Retina (tissue), 1 donor: ENCODE measurements at regions not wholly inside any gene's neighbourhood (a gene's known extent, or its start where the extent isn't known, plus 50 kb on each side); places are given as distances from the start of the nearest gene placed in this dataset.

Experiments
- DNase-seq: peaks from one replicate; pipeline ENCODE4 v3.0.0-alpha.2; 2016

DNA sequence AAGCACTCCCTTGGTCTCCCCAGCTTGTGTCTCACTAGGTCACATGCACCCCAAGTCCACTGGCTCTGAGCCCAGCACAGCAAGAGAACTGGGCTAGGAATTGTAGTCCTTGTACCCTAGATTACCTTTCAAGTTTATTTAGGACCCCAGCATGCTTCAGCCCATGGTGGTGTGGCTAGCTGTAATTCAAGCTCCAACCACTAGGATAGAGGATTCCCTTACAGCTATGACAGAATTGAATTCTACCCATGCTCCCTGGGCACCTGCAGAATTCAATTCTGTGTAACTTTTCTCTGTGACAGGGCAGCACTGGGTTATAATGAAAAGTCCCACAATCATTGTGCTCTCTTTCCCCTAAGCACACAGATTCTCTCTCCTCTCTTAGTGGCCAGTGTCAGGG is 253.8 kb upstream of the DMD start:
- DNase-seq, result no peak

DNA sequence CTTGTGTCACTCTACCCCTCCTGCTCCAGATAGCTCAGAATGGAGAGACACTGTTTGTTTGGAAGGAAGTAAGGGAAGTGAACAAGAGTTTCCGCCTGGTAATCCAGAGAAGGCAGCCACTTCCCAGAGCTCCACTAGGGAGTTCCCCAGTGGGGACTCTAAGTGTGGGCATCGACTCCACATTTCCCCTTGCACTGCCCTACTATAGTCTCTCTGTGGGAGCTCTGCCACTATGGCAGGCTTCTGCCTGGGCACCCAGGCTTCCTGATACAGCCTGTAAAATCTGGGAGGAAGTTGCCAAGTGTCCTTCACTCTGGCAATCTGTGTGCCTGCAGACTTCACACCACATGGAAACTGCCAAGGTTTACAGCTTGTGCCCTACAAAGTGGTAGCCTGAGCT is 245.8 kb upstream of the DMD start:
- no peak for DNase-seq

DNA sequence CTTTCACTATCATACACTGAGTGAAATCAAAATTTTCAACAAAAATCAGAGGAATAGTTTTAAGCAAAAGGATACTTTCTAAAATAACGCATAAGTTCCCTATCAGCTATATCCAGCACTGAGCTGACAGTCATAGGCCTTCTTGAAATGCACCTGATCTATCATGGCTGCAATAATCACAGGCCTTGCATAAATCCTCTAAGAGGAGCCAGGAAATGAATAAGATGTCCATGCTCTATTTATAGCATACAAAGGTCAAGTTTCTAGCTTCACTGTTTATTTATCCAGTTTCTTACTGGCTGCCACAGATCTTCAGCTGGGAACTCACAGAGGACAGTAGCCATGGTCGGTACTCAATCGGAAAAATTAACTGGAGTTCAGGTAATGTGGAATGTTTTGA is 235.9 kb upstream of the DMD start:
- no peak for DNase-seq

DNA sequence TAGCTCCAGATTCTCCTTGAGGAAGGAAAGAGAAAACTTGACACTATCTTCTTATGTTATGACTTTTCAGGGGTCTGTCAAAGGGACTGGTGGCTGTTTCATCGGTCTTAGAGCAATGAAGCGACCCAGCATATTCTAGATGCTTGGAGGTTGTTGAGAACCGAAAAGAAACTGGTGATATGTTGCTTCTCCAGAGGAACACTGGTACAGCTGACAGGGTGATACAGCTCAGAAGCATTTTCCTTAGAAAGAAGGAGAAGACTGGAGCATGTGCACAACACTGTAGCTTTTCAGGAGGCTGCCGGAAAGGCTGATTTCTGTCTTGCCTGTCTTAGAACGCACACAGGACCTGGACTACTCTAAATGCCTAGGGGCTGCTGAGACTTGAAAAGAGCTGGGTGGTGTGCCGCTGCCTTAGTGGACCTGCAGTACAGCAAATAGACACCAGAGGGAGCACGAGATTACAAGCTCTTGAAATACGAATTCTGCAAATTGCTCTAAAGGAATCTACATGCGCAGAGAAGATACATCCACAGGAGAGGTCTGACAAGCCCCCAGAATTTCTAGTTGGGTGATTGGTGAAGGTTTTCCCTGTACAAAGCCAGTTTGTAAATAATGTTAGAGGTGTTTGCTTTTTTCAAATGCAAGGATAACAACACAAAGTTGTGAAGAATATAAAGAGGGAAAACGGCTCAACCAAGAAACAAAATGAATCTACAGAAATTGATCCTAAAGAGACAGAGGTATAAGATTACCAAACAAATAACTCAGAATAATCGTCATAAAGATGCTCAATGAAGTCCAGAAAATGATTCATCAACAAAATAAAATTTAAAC is 223.1 kb upstream of the DMD start:
- DNase-seq, result peak; percentile 77

DNA sequence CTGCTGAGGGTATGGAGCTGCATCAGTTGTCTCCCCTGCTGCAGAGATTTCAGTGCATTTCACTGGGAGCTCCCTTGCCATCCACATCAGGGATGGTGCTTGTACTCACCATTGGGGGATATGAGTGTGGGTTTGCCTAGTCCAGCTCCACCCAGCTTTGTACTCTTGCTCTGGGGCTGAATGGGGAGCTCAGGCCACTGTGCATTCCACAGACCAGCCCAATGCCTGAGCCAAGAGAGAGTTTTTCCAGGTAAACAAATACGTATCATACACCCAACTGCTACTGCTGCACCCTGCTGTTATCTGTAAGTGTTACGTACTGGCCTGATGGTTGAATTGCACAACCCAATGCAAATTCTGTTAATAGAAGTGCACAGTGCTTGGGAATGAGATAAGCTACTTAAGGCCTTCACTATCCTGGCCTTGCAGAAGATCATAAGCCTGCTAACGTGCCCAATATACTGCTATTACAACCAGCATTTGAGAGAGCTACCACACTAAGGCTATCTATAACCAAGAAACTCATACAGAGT is 205.0 kb upstream of the DMD start:
- no peak for DNase-seq

DNA sequence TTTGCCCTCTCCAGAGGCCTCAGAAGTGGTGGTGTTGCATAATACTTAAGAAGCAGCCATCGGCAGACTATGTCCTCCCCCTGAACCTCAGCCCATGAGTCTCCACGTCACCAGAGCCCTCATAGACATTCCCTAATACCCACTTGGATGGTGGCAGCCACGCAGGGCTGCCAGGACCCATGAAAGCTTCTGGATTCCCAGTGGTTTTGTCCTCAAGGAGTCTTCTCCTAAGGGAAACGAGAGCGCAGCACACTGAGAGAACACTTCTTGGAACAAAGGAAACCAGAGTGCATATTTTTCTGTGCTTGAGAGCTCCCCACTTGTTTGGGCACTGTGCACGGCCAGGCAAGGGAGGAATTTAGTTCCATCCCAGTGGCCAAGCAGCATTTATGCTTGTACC is 204.1 kb upstream of the DMD start:
- no peak for DNase-seq

DNA sequence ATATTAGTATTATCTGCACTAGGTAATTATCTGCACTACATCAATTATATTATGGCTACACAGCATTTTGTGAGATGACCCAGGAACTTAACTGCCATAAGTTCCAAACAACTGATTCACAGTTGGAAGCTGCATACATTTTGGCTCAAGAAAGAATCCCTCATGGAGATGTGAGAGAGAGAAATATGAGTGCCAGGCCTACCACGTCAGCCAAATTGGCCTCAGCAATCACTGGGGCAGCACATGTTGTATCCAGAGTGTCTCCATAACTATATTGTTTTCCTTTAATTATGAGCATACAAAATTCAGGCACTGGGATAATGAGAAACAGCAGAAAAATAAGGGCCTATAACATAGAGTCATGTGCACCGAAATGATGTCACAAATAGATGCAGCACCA is 174.2 kb upstream of the DMD start:
- DNase-seq, result no peak

DNA sequence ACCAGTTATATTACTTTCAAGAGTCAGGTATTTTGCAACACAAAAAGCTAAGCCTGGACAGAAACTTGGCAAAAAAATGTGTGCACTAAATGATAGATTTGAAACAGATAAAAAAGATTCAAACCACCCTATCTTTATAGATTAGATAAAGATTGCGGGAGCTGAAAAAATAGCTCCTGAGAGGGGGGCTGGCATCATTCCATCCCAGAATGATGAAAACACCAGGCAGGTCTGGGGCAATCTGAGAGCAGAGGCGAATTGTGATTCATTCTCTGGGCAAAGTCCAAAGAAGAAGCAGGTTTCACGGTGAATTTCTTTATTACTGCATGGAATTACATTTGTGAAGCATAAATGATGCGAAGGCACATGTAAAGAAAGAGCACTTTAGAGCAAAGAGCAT is 168.5 kb upstream of the DMD start:
- DNase-seq, result no peak

DNA sequence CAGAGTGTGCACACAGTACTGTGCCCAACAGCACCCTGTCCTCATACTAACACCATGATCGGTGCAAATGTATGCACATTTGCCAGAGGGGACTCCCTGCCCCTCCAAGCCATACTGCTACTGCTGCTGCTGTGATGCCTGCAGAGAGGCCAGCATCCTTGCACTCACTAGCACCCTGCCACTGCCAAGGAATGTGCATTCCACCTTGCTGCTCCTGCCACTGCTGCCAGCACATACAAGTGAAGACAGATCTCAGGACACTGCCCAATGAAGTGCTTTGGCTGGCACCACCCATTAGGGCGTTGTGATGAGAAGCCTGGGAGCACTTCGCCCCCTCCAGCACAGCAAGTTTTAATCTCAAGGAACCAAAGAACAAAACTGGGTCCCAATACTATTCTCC is 146.3 kb upstream of the DMD start:
- DNase-seq, result no peak

DNA sequence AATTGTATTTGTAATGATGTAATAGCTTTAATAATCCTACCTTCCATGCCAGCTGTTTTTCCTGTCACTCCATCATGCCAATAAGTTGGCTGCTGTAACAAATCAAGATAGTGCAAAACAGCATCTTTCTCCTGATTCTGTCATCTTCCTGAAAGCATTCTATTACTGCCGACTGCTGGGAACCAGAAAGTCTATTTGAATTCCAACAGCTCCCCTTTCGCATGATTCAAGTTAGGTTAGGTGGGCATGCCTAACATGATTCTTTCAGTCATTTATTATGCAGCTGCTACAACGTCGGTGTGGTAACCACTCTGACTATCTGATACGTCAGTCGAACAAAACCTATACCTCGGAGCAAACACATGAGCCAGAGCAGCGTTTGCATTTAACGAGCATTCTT is 127.9 kb upstream of the DMD start:
- DNase-seq, result peak; percentile 8

DNA sequence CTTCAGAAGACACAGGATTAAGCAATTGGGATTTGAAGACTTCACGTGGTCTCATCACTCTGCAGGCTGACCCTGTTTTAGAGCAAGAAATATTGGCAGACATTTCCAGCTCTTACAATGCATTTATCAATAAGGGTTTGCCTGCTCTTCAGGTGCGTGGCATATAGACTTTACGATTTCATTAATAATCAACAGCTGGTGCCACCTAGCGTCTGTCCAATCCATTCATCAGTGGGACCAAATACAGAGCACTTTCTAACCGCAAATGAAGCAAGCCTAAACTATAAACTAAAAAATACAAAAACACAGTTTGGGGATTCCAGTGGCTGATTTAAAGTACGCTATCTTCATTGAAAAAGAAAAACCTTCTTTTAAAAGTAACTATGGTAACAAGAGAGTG is 125.4 kb upstream of the DMD start:
- DNase-seq, result no peak

DNA sequence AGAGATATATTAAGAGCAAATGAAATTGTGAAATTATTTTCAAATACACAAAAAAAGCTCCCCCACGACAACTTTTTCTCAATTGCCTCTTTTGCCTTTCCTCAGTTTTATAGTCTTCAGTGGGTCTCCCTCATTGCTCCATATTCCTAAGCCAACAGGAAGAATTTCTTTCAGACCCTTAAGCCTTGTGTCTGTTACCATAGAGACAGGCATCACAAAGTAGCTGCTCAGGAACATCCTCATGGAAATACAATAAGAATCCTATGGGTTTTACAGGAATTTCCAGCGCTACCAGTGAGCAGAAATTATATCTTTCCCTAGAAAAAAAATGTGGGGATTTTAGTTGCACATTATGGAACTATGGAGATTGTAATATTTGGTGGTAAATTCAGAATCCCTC is 121.9 kb upstream of the DMD start:
- DNase-seq, result no peak

DNA sequence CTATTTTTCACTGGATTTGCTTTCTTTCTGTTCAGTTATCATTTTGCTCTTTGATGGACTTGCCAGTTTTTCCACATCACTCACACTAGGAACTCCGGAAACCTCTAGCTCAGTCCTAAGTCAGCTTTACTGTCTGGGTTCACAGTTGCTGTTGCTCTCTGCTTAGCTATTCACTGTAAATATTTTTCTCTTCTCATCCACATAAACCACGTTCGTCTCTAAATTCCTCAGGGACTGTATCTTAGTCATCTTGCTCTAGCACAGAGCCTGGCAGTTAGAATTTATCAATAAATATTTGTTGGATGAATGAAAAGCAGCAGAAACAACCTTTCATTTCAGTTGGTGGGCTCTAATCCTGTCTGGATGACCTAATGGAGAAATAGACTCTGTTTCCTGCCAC is 119.4 kb upstream of the DMD start:
- DNase-seq, result no peak

DNA sequence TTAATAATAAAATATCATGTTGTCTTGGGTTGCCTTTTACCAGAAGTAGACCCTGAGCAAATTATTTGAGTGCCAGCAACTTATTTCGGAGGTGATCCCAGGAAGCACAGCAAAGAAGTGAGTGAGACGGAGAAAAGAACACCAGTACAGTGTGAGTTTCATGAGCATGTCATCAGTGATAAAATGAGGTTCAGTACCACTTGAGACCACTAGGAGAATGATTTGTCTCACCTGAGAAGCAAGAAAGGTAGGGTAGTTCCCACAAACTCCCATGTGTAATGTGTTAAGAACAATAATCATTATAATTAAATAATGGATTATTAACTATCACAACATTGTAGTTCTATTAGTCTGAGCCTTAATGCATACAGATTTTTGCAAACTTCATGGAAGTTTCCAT is 112.8 kb upstream of the DMD start:
- no peak for DNase-seq

DNA sequence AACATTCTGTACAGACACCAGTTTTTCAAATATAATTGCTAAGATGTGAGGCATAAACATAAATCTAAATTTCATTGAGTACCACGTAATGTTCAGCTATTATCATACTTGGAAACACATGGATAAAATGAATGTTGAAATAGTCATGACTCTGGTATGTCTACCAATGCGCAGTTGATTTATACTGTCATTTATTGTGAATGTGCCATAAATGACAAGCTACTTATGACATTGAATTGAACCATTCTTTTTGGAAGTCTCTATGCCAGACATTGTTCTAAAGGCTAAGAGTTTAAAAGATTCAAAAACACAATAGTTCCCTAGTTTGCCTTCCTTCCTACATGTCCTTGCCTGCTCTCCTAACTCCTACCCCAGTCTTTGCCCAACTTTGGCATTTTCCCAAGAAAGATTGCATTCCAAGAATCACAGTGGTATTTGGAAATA is 96.6 kb upstream of the DMD start:
- DNase-seq, result no peak

DNA sequence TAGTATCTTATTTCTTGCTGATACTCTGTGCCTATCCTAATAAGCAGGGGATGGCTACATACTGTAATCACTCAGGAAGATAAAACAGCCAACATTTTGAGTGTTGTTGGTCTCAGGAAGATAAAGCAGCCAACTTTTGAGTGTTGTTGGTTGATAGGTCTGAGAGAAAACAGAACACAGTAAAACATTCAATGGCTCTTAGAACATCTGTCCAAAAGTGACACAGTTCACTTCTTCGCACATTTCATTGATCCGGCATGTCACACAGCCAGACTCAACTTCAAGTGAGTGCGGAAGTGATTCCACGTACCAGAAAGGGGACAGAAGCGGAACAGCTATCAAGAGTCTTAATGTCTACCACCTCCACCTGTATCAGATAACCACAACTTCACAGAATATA is 87.3 kb upstream of the DMD start:
- no peak for DNase-seq

DNA sequence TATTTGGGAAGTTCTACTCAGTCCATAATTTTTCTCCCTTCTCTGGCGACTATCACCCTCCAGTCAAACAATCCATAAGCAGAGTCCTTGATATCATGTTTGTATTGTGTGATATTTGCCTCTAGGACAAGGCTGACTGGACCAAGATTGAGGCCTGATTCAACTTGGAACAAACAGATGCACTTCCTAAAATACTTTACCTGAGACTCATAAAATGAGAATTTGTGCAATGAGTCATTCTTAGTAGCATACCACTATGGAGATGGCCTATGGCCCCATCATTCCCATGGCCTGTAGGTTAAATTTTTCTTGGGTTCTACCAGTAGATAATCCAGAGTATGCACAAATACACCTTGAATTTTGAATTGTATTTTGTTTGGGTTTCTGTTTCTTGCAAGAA is 74.2 kb upstream of the DMD start:
- DNase-seq, result no peak

DNA sequence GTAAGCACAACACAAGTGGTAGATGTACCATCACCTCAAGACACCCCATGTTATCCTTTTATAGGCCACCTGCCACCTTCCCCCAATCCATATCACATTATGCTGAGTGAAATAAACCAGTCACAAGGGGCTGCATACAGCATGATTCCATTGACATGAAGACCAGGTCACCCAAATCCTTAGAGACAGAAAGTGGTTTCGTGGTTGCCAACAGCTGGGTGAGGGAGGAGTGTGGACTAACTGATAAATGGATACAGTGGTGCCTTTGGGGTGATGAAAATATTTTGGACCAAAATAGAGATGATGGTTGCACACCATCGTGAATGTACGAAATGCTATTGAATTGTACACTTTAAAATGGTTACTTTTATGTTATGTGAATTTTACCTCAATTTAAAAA is 65.7 kb upstream of the DMD start:
- no peak for DNase-seq

DNA sequence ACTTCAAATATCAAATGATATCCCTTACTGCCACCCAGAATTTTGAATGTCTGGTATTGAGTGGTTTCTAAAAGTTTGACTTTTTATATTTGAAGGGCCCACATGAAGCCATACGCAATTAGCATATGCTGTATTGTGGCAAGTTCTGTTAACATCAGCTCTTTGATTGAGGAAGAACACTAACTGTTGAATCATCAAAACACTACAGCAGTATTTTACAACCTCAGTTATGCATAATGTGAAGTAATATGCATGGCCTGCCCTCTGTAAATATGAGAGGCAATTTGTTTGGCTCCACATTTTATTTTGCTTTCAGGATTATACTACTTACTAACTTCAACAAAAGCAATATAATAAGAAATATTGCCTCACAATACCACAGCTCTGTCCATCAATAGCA is 62.2 kb upstream of the DMD start:
- DNase-seq, result no peak

DNA sequence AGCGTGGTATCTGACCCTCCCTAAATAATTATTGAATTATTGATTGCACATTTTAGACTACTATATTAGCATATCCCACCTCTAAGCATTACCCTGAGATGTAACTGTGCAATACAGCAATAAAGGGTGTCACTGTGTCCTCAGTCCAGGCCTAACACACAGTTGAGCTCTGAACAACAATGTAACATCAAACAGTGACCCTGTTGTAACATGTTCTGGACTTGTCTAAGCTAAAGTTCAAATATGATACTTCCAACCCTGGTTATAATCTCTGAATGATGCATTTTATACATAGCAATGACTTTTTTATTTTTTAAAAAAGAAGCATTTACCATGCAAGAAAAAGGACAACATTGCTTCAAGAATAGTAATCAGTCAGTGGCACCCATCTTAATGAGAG is 61.6 kb upstream of the DMD start:
- no peak for DNase-seq
